ENCODE measurements at regions not wholly inside any gene's neighbourhood (a gene's known extent, or its start where the extent isn't known, plus 50 kb on each side); places are given as distances from the start of the nearest gene placed in this dataset.

- no peak for TF ChIP-seq CTCF (IDR thresholded peaks at IDR 0.05)
- TF ChIP-seq POLR2AphosphoS5 (IDR thresholded peaks at IDR 0.05), result no peak
- TF ChIP-seq EP300 (IDR thresholded peaks at IDR 0.05; ENCODE audit: low read depth), result no peak
- no peak for TF ChIP-seq POLR2A (IDR thresholded peaks at IDR 0.05)
These were observed 127.7 kb upstream of the GSE1 start for GRCh38 chr16:85485379-85485778.
